Esophagus muscularis mucosa (tissue), 4 donors: ENCODE measurements at regions not wholly inside any gene's neighbourhood (a gene's known extent, or its start where the extent isn't known, plus 50 kb on each side); places are given as distances from the start of the nearest gene placed in this dataset.

Experiments used
- DNase-seq: peaks from one replicate; pipeline ENCODE4 v3.0.0-alpha.2; 2017; ENCODE audit errors: extremely low spot score
- H3K27ac ChIP-seq, 4 donors: fragments of 200-600 bp; sonication (generic); replicated peaks in 1 of 4; 1 replicate in 3 of 4; 2 replicates in 1 of 4; pipeline ENCODE4 v1.5.1; 2016 to 2019; ENCODE audit warnings: mild to moderate bottlenecking in 1 of 4
- H3K27me3 ChIP-seq, 4 donors: fragments of 200-600 bp; sonication (generic); one replicate each; pipeline versions ENCODE4 v1.5.1 to v1.6.0; 2016 to 2019
- H3K36me3 ChIP-seq, 4 donors: fragments of 200-600 bp; sonication (generic); one replicate each; pipeline ENCODE4 v1.5.1; 2016 to 2019
- H3K4me1 ChIP-seq, 4 donors: fragments of 200-600 bp; sonication (generic); one replicate each; pipeline ENCODE4 v1.5.1; 2016 to 2019
- H3K4me3 ChIP-seq, 4 donors: fragments of 200-600 bp; sonication (generic); 1 replicate in 2 of 4; 2 replicates in 2 of 4; pipeline ENCODE4 v1.5.1; 2016 to 2019; ENCODE audit warnings: mild to moderate bottlenecking in 4 of 4, moderate library complexity in 1 of 4
- H3K9me3 ChIP-seq, 4 donors: fragments of 200-600 bp; sonication (generic); 1 replicate in 3 of 4; 2 replicates in 1 of 4; pipeline ENCODE4 v1.5.1; 2016 to 2019
- CTCF ChIP-seq, 3 experiments: fragments of 200-600 bp in 2 of 3; fragments of 450-650 bp in 1 of 3; sonication (generic) in 2 of 3; IDR thresholded peaks; one replicate each; pipeline ENCODE4 v1.5.1; 2017 to 2019; ENCODE audit warnings: antibody characterized with exemption in 3 of 3, mild to moderate bottlenecking in 2 of 3, moderate library complexity in 1 of 3
- EP300 ChIP-seq: sonication (generic); formaldehyde crosslinking; IDR thresholded peaks from one replicate; pipeline ENCODE4 v1.6.1; 2017; ENCODE audit warnings: antibody characterized with exemption
- POLR2A ChIP-seq: fragments of 450-650 bp; IDR thresholded peaks from one replicate; pipeline ENCODE4 v1.6.1; 2017; ENCODE audit warnings: antibody characterized with exemption, moderate library complexity, mild to moderate bottlenecking, low read depth
- POLR2AphosphoS5 ChIP-seq, 2 donors: sonication (generic); formaldehyde crosslinking; IDR thresholded peaks; one replicate each; pipeline ENCODE4 v1.6.1; 2017; ENCODE audit warnings: antibody characterized with exemption in 2 of 2
- WGBS: methylation state at CpG from one replicate; pipeline ENCODE4 v1.1.5; 2018; 5-methylcytosine and 5-hydroxymethylcytosine counted together
- intact Hi-C: fragments of 100-400 bp; cut with DNase I; formaldehyde crosslinking; loops from one replicate; pipeline ENCODE4 v1.15.1; 2023

GRCh38 chr6:17202526-17202925, 78.6 kb upstream of the RBM24 start:
- intact Hi-C loops, result no loop called here
- WGBS, result 56% methylated on average over 7 of the region's 7 CpGs

GRCh38 chr6:17204533-17204932, 76.6 kb upstream of the RBM24 start:
- H3K4me1 ChIP-seq, result no peaks in the 10 kb centered on the region
- H3K4me3 ChIP-seq, result no peak overlapping the region
- DNase-seq, result no peak
- no peaks in the 10 kb centered on the region for H3K36me3 ChIP-seq
- TF ChIP-seq EP300, result no peak
- no peak for TF ChIP-seq POLR2A
- no peak for TF ChIP-seq POLR2AphosphoS5 (IDR thresholded peaks at IDR 0.05)
- TF ChIP-seq CTCF (IDR thresholded peaks at IDR 0.05), result no peak
- intact Hi-C loops, result no loop called here
- WGBS, result 73% methylated on average over 1 of the region's 1 CpG
- H3K9me3 ChIP-seq, result peaks cover 0 to 11% (median 7%) of the 10 kb centered on the region in 4 donors
- H3K27ac ChIP-seq, result no peak overlapping the region
- no peaks in the 10 kb centered on the region for H3K27me3 ChIP-seq

More at GRCh38 chr6:17202526-17202925, 78.6 kb upstream of the RBM24 start:
- no peaks in the 10 kb centered on the region for H3K27me3 ChIP-seq
- no peak for DNase-seq
- H3K4me3 ChIP-seq, result no peak overlapping the region
- no peak overlapping the region for H3K27ac ChIP-seq
- TF ChIP-seq POLR2A, result no peak
- TF ChIP-seq POLR2AphosphoS5 (IDR thresholded peaks at IDR 0.05), result no peak
- TF ChIP-seq EP300, result no peak
- TF ChIP-seq CTCF (IDR thresholded peaks at IDR 0.05), result no peak
- peaks cover 0 to 11% (median 7%) of the 10 kb centered on the region in 4 donors for H3K9me3 ChIP-seq
- H3K36me3 ChIP-seq, result no peaks in the 10 kb centered on the region
- no peaks in the 10 kb centered on the region for H3K4me1 ChIP-seq

- Histone ChIP-seq H3K27ac (no peak overlapping the region), H3K9me3 (peaks cover 0 to 11% (median 7%) of the 10 kb centered on the region in 4 donors), H3K36me3 (no peaks in the 10 kb centered on the region), H3K4me3 (no peak overlapping the region), H3K4me1 (peaks cover 0 to 7% (median under 1%) of the 10 kb centered on the region in 4 donors), H3K27me3 (no peaks in the 10 kb centered on the region)
- 88% methylated on average over 15 of the region's 22 CpGs for WGBS
- no peak for TF ChIP-seq POLR2A
- TF ChIP-seq EP300, result no peak
- TF ChIP-seq CTCF (IDR thresholded peaks at IDR 0.05), result no peak
- TF ChIP-seq POLR2AphosphoS5 (IDR thresholded peaks at IDR 0.05), result no peak
- DNase-seq, result no peak
- intact Hi-C loops, result no loop called here
Observed at GRCh38 chr6:17206566-17207072, 74.5 kb upstream of the RBM24 start.

GRCh38 chr6:17207281-17207680, 73.9 kb upstream of the RBM24 start:
- 57% methylated on average over 2 of the region's 2 CpGs for WGBS
- no peak for DNase-seq
- intact Hi-C loops, result no loop called here
- TF ChIP-seq EP300 (no peak), CTCF (IDR thresholded peaks at IDR 0.05) (no peak), POLR2A (no peak), POLR2AphosphoS5 (IDR thresholded peaks at IDR 0.05) (no peak)
- Histone ChIP-seq H3K9me3 (peaks cover 0 to 11% (median 7%) of the 10 kb centered on the region in 4 donors), H3K4me1 (peaks cover 2 to 12% (median 7%) of the 10 kb centered on the region in 4 donors), H3K36me3 (no peaks in the 10 kb centered on the region), H3K27ac (no peak overlapping the region), H3K4me3 (no peak overlapping the region), H3K27me3 (no peaks in the 10 kb centered on the region)

GRCh38 chr6:17210683-17211082, 70.5 kb upstream of the RBM24 start:
- no peak overlapping the region for H3K27ac ChIP-seq
- H3K4me3 ChIP-seq, result no peak overlapping the region
- H3K4me1 ChIP-seq, result peaks cover 14 to 33% (median 26%) of the 10 kb centered on the region in 4 donors
- intact Hi-C loops, result no loop called here
- H3K36me3 ChIP-seq, result no peaks in the 10 kb centered on the region
- no peak for TF ChIP-seq CTCF (IDR thresholded peaks at IDR 0.05)
- TF ChIP-seq POLR2AphosphoS5 (IDR thresholded peaks at IDR 0.05), result no peak
- no peak for TF ChIP-seq POLR2A
- no peak for TF ChIP-seq EP300
- 90% methylated on average over 3 of the region's 3 CpGs for WGBS
- no peak for DNase-seq
- peaks cover 0 to 11% (median 7%) of the 10 kb centered on the region in 4 donors for H3K9me3 ChIP-seq
- no peaks in the 10 kb centered on the region for H3K27me3 ChIP-seq
